Right lobe of liver (tissue), 4 donors: ENCODE measurements at regions not wholly inside any gene's neighbourhood (a gene's known extent, or its start where the extent isn't known, plus 50 kb on each side); places are given as distances from the start of the nearest gene placed in this dataset.

ENCODE experiments used
- POLR2A ChIP-seq: fragments of 450-650 bp; IDR thresholded peaks from one replicate; pipeline ENCODE4 v1.6.1; 2017; ENCODE audit warnings: antibody characterized with exemption, mild to moderate bottlenecking
- TF ChIP-seq, protein P1 (sequence below), 4 donors: fragments of 200-600 bp in 3 of 4; fragments of 450-650 bp in 1 of 4; IDR thresholded peaks; one replicate each; pipeline versions ENCODE4 v1.5.1 to v1.8.0; 2016 to 2022; ENCODE audit warnings: antibody characterized with exemption in 4 of 4, mild to moderate bottlenecking in 2 of 4
- donor health status: DM: no; HTN: no; CAD: no.
- donor health status: DM: no; HTN: no; CAD: no.
- donor health status: DM: no; HTN: yes; CAD: no.

DNA sequence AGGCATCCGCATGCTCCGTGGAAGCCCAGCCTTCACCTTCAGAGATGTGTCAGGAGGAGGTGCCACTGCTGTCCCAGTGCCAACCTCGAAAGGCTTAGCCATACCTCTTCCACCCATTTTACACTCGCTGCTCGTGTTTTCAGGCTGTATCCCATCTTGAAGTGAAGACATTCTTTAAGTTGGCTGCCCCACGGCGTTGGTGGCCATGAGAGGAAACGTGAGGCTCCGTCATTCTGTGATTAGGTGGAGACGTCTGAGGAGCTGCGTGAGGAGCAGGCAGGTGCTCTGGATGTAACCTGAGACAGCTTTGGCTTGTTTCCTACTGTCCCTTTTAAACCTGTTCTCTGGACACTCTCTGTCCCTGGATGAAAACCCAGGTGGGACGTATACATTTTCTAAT, 159.9 kb upstream of the RNF32 start:
- TF ChIP-seq, protein P1, sequence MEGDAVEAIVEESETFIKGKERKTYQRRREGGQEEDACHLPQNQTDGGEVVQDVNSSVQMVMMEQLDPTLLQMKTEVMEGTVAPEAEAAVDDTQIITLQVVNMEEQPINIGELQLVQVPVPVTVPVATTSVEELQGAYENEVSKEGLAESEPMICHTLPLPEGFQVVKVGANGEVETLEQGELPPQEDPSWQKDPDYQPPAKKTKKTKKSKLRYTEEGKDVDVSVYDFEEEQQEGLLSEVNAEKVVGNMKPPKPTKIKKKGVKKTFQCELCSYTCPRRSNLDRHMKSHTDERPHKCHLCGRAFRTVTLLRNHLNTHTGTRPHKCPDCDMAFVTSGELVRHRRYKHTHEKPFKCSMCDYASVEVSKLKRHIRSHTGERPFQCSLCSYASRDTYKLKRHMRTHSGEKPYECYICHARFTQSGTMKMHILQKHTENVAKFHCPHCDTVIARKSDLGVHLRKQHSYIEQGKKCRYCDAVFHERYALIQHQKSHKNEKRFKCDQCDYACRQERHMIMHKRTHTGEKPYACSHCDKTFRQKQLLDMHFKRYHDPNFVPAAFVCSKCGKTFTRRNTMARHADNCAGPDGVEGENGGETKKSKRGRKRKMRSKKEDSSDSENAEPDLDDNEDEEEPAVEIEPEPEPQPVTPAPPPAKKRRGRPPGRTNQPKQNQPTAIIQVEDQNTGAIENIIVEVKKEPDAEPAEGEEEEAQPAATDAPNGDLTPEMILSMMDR (IDR thresholded peaks at IDR 0.05), result no peak
- TF ChIP-seq POLR2A, result no peak
